ENCODE measurements at regions not wholly inside any gene's neighbourhood (a gene's known extent, or its start where the extent isn't known, plus 50 kb on each side); places are given as distances from the start of the nearest gene placed in this dataset.

DNA sequence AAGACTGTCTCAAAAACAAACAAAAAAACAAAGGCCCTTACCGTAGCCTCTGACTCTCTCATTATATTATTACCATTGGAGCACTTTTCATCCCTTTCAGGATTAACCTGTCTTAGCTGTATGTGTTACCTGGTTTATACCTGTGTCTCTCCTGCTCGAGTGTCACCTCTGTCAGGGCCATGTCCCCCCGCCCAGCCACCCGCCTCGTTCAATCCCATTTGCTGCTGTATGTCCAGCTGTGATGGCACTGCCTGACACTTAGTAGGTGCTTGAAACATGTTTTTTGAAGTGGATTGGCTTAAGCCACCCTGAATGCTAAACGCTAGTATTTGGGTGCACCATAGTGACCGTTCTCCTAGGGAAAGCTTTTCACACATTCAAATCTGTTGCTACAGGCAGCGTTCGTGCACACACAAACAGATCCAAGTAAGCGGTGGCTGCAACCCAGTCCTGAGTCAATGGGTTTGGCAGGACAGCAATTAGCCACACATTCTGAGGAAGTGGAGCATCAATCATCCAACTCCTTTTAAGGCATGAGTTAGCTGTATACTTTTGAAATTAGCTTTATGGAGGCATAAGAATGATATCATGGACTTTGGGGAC is 98.9 kb upstream of the ZNF217 start:
- Histone ChIP-seq H3K36me3 (replicated peaks in 1 of 2; ENCODE audit: insufficient read depth in 1 of 2, low read depth in 2 of 2) (no peaks in the 10 kb centered on the region), H3K4me1 (peaks cover 11% of the 10 kb centered on the region), H3K4me3 (no peak overlapping the region), H3K27me3 (no peaks in the 10 kb centered on the region), H3K27ac (no peak overlapping the region), H3K9me3 (no peaks in the 10 kb centered on the region)
- DNase-seq, result peak in 2 of 4 donors; percentile 22 to 35
- TF ChIP-seq, protein P1, sequence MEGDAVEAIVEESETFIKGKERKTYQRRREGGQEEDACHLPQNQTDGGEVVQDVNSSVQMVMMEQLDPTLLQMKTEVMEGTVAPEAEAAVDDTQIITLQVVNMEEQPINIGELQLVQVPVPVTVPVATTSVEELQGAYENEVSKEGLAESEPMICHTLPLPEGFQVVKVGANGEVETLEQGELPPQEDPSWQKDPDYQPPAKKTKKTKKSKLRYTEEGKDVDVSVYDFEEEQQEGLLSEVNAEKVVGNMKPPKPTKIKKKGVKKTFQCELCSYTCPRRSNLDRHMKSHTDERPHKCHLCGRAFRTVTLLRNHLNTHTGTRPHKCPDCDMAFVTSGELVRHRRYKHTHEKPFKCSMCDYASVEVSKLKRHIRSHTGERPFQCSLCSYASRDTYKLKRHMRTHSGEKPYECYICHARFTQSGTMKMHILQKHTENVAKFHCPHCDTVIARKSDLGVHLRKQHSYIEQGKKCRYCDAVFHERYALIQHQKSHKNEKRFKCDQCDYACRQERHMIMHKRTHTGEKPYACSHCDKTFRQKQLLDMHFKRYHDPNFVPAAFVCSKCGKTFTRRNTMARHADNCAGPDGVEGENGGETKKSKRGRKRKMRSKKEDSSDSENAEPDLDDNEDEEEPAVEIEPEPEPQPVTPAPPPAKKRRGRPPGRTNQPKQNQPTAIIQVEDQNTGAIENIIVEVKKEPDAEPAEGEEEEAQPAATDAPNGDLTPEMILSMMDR (IDR thresholded peaks at IDR 0.05), result no peak
- no peak for TF ChIP-seq POLR2A (IDR thresholded peaks at IDR 0.05)
- ATAC-seq, result no peak
- 83 to 84% methylated on average over 9 to 10 of the region's 10 CpGs for whole genome bisulfite sequencing, 2 donors
- intact Hi-C loops (cut with DNase I), result no loop called here

DNA sequence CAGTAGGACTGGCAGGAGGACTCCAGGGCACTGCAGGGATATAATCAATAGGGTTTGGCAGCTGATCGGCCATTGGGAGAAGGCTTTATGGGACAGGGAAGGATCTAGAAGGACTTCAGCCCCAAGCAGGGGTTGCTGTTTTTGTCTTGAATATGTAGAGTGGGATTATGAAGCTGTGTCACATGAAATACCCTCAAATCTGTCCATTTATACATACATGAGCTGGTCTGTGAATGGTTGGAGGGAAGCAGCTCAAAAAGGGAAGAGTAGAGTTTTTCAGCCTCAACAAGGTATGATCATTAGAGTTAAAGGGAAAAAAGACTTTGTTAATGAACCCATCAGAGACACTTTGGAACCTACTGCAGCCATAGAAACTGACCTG is 98.2 kb upstream of the ZNF217 start:
- 75 to 85% methylated on average over 1 of the region's 1 CpG for WGBS, 2 donors
- TF ChIP-seq, protein P1 (IDR thresholded peaks at IDR 0.05), result no peak
- TF ChIP-seq POLR2A (IDR thresholded peaks at IDR 0.05), result no peak
- DNase-seq, result no peak
- Histone ChIP-seq H3K36me3 (replicated peaks in 1 of 2; ENCODE audit: insufficient read depth in 1 of 2, low read depth in 2 of 2) (no peaks in the 10 kb centered on the region), H3K27me3 (no peaks in the 10 kb centered on the region), H3K4me3 (no peak overlapping the region), H3K27ac (peak overlapping the region in 1 of 4 donors; percentile 4), H3K4me1 (peaks cover 11% of the 10 kb centered on the region), H3K9me3 (no peaks in the 10 kb centered on the region)
- ATAC-seq, result no peak
- intact Hi-C loops (cut with DNase I), result no loop called here

DNA sequence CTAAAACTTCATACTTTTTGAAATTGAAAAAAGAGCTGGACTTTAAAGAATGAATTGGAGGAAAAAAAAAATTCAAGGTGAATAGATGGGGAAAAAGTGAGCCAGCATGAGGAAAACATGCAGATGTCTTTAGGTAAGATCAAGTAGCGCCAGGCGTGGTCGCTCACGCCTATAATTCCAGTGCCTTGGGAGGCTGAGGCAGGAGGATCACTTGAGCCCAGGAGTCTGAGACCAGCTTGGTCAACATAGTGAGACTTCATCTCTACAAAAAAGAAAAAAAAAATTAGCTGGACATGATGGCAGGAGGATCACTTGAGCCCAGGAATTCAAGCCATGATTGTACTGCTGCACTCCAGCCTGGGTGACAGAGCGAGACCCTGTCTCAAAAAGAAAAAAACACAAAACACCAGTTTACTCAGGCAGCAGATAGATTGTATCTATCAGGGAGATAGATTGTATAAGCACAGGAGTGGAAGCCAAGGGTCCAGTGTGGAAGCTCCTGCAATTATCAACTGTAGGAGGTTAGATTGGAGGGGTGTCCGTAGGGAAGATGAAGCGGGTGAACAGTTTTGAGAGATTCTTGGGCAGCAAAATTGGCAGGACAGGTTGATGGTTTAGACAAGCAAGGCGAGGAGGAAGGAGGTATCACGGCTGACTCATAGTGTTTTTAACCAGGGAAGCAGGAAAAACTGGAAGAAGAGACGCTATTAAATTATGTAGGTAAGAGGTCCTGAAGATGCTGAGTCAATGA is 97.6 kb upstream of the ZNF217 start:
- Histone ChIP-seq H3K9me3 (no peaks in the 10 kb centered on the region), H3K27ac (no peak overlapping the region)
- intact Hi-C loops (cut with DNase I), result no loop called here

DNA sequence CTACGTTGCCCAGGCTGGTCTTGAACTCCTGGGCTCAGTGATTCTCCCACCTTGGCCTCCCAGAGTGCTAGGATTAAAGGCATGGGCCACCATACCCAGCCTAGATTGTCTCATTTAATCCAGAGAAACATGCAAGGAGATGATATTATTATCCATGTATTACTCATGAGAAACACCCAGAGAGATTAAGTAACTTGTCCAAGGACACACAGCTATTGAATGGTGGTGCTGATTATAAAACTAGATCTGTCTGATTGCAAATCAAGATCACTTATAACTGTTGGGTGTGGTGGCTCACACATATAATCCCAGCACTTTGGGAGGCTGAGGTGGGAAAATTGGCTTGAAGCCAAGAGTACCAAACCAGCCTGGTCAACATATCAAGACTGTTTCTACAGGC is 94.4 kb upstream of the ZNF217 start:
- H3K27me3 ChIP-seq, result no peaks in the 10 kb centered on the region
- intact Hi-C loops (cut with DNase I), result no loop called here
- H3K4me1 ChIP-seq, result no peaks in the 10 kb centered on the region
- TF ChIP-seq, protein P1 (IDR thresholded peaks at IDR 0.05), result no peak
- TF ChIP-seq POLR2A (IDR thresholded peaks at IDR 0.05), result no peak
- no peak overlapping the region for H3K27ac ChIP-seq
- no peaks in the 10 kb centered on the region for H3K9me3 ChIP-seq
- WGBS, 2 donors, result 61 to 96% methylated on average over 1 of the region's 1 CpG
- H3K36me3 ChIP-seq (replicated peaks in 1 of 2; ENCODE audit: insufficient read depth in 1 of 2, low read depth in 2 of 2), result no peaks in the 10 kb centered on the region
- DNase-seq (no peak), ATAC-seq (no peak)
- H3K4me3 ChIP-seq, result no peak overlapping the region

More for the DNA sequence above, 97.6 kb upstream of the ZNF217 start:
- H3K27me3 ChIP-seq, result no peaks in the 10 kb centered on the region
- no peak overlapping the region for H3K4me3 ChIP-seq
- DNase-seq (no peak), ATAC-seq (no peak)
- 73 to 81% methylated on average over 10 of the region's 10 CpGs for WGBS, 2 donors
- H3K36me3 ChIP-seq (replicated peaks in 1 of 2; ENCODE audit: insufficient read depth in 1 of 2, low read depth in 2 of 2), result no peaks in the 10 kb centered on the region
- no peak for TF ChIP-seq POLR2A (IDR thresholded peaks at IDR 0.05)
- TF ChIP-seq, protein P1 (IDR thresholded peaks at IDR 0.05), result no peak
- H3K4me1 ChIP-seq, result peaks cover 11% of the 10 kb centered on the region

Data from body of pancreas (tissue), 4 donors.